ENCODE measurements at regions not wholly inside any gene's neighbourhood (a gene's known extent, or its start where the extent isn't known, plus 50 kb on each side); places are given as distances from the start of the nearest gene placed in this dataset.

DNA sequence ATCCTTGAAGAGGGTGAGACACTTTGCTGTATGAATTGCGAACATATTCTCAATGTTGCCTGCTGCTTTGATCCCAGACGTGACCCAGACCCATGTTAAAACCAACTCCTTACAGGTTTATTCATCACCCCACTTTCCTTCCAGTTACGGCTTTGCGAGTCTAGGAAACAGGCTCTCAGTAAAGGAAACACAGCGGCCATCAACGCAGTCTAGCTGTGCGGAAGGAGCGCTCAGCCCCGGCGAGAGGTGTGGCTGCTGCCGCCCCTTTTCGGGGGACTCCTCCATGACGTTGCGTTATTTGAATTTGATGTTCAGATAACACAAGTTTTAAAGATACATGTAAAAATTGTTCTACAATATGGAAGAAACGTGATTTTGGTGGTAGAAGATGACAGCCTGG lies 206.4 kb upstream of the FAT1 start:
- peaks cover 3% of the 10 kb centered on the region for H3K9me3 Mint-ChIP-seq
- POLR2A ChIA-PET = no interaction called here
- ATAC-seq (ENCODE audit: low read depth) (no peak), DNase-seq (no peak)
- no peak overlapping the region for H3K27ac Mint-ChIP-seq
- no peaks in the 10 kb centered on the region for H3K36me3 Mint-ChIP-seq
- H3K4me1 Mint-ChIP-seq = no peaks in the 10 kb centered on the region
- H3K4me3 Mint-ChIP-seq = no peak overlapping the region
- no peaks in the 10 kb centered on the region for H3K27me3 Mint-ChIP-seq

DNA sequence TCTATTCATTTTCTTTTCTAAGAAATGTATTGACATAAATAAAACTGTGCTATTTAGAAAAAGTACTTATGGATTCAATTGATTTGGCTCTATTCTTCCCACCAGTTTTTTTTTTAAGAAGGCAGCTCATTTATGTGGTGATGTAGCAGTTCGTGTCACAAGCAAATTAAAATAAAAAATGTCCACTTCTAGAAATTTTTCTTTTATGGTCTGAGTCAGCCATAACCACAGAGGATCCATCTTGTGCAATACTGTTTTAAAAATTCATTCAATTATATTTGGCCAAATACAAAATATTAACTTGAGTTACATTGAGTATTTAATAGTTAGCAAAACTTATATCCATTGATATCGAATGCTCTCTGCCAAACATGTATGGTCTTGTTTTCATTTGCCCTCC lies 207.9 kb upstream of the FAT1 start:
- Mint-ChIP-seq H3K27ac (no peak overlapping the region), H3K4me3 (no peak overlapping the region), H3K9me3 (peaks cover 5% of the 10 kb centered on the region), H3K4me1 (no peaks in the 10 kb centered on the region), H3K36me3 (no peaks in the 10 kb centered on the region), H3K27me3 (no peaks in the 10 kb centered on the region)
- DNase-seq = no peak
- POLR2A ChIA-PET = no interaction called here
- ATAC-seq (ENCODE audit: low read depth) = no peak

DNA sequence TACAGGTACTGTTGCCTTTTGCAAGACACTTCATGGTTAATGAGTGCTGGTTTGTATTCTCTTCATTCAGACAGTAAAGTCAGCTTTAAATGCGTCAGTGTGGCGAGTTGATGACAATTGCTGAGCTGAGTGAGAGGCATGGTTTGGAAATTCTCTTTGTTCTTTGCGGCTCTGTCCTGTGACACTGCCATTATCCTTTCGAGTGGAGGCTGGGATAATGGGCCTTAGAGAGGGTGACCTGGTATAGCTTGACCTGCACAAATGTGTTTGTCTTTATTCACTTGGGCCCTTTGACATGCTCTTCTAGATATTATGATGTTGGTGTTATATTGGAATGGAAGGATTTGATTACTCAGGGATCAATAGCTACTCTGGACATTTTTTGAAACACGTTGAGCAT lies 208.5 kb upstream of the FAT1 start:
- no peaks in the 10 kb centered on the region for H3K4me1 Mint-ChIP-seq
- H3K27me3 Mint-ChIP-seq = no peaks in the 10 kb centered on the region
- H3K27ac Mint-ChIP-seq = no peak overlapping the region
- POLR2A ChIA-PET = no interaction called here
- ATAC-seq (ENCODE audit: low read depth) = no peak
- peaks cover 5% of the 10 kb centered on the region for H3K9me3 Mint-ChIP-seq
- no peaks in the 10 kb centered on the region for H3K36me3 Mint-ChIP-seq
- no peak overlapping the region for H3K4me3 Mint-ChIP-seq
- no peak for DNase-seq

DNA sequence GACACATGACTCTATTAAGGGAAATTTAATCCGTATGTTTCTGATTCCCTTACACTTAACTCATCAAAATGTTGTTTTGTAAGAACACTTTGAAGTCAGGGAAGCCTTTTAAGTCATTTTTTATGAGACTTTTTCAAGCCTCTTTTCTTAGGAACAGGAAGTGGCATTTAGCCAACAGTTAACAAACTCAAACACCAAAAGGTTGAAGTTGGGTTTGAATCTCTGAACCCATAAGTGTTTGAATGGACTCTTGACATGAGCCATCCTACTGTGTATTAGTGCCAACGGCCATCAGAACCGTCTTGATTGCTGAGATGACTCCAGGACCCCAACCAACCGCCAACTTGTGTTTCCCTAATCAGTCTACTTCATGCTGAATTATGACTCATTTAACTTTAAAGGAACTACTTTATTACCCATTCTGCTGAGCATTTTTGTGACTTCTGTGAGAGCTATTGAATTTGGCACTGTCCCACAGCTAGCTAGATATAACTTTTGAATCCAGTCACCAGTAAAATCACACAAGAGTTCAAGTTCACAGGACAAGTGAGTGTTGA lies 209.1 kb upstream of the FAT1 start:
- POLR2A ChIA-PET = no interaction called here
- DNase-seq = no peak
- H3K4me3 Mint-ChIP-seq = no peak overlapping the region
- peaks cover 5% of the 10 kb centered on the region for H3K9me3 Mint-ChIP-seq
- H3K36me3 Mint-ChIP-seq = no peaks in the 10 kb centered on the region
- H3K27ac Mint-ChIP-seq = no peak overlapping the region
- ATAC-seq (ENCODE audit: low read depth) = no peak
- H3K4me1 Mint-ChIP-seq = no peaks in the 10 kb centered on the region
- H3K27me3 Mint-ChIP-seq = no peaks in the 10 kb centered on the region

DNA sequence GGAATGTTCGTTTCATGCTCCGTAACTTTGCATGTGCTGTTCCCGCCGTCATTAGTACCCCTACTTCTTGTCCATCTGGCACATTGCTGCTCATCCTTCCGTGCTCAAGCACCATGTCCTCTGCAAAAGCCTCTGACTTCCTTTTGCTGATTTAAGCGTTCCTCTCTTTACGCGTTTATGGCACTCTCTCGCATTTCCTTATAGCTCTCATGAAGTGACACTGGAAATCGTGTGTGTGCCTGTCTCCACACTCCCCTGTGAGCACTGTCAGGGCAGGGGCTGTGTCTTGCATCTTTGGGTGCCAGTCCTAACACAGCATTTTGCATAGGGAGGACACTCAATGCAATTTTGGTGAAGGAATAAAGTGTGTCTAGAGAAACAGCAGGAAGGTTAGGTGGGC lies 210.6 kb upstream of the FAT1 start:
- ATAC-seq (ENCODE audit: low read depth) = no peak
- POLR2A ChIA-PET = no interaction called here
- H3K27me3 Mint-ChIP-seq = no peaks in the 10 kb centered on the region
- no peaks in the 10 kb centered on the region for H3K36me3 Mint-ChIP-seq
- no peaks in the 10 kb centered on the region for H3K4me1 Mint-ChIP-seq
- H3K4me3 Mint-ChIP-seq = no peak overlapping the region
- DNase-seq = no peak
- H3K27ac Mint-ChIP-seq = no peak overlapping the region
- peaks cover 6% of the 10 kb centered on the region for H3K9me3 Mint-ChIP-seq

DNA sequence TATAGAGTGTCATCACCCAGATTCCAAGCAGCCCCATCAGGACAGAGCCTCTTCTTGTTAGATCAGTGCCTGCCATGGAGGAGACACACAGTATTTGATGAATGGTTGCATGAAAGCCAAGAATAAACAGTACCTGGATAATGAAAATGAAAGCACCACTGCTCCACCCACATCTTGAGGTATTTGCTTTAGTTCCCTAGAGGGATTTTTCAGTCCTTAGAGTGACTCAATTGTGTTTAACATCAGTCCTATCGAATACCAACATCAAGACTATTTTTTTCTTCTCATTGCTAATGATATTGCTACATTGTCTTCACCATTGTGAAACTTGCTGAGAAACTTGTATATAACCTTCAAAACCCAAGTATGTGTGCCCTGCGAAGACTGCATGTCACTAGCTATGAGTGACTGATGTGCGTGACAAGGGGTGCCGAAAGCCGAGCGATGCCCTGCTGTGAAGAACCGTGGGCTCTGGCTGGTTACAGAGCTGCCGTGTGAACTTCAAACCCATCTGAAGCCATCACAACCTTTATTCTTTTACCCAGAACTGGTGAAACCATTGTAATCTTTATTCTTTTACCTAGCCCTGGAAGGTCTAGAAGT lies 211.3 kb upstream of the FAT1 start:
- peaks cover 6% of the 10 kb centered on the region for H3K9me3 Mint-ChIP-seq
- H3K27me3 Mint-ChIP-seq = no peaks in the 10 kb centered on the region
- DNase-seq = no peak
- no peaks in the 10 kb centered on the region for H3K4me1 Mint-ChIP-seq
- POLR2A ChIA-PET = no interaction called here
- ATAC-seq (ENCODE audit: low read depth) = no peak
- no peaks in the 10 kb centered on the region for H3K36me3 Mint-ChIP-seq
- H3K4me3 Mint-ChIP-seq = no peak overlapping the region
- no peak overlapping the region for H3K27ac Mint-ChIP-seq

DNA sequence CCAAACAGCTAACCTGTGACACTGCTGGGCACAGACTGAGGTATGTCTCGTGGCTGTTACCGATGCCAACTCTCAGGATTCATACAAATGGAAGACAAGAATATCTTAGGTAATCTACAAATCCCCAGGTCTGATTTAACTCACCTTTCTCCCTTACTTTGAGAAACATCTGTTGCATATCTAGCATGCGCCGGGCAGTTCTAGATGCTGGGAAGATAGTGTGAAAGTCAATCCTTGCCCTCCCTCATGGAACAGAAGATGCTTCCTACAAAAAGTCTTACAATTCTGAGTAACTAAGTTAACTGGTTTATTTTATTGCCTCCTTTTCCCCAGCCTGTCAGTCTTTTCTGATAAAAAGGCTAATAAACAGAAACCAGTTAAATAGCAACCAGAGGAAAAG lies 212.2 kb upstream of the FAT1 start:
- H3K9me3 Mint-ChIP-seq = peaks cover 6% of the 10 kb centered on the region
- ATAC-seq (ENCODE audit: low read depth) = no peak
- no peaks in the 10 kb centered on the region for H3K4me1 Mint-ChIP-seq
- DNase-seq = no peak
- no peaks in the 10 kb centered on the region for H3K36me3 Mint-ChIP-seq
- no peaks in the 10 kb centered on the region for H3K27me3 Mint-ChIP-seq
- H3K4me3 Mint-ChIP-seq = no peak overlapping the region
- POLR2A ChIA-PET = no interaction called here
- no peak overlapping the region for H3K27ac Mint-ChIP-seq

DNA sequence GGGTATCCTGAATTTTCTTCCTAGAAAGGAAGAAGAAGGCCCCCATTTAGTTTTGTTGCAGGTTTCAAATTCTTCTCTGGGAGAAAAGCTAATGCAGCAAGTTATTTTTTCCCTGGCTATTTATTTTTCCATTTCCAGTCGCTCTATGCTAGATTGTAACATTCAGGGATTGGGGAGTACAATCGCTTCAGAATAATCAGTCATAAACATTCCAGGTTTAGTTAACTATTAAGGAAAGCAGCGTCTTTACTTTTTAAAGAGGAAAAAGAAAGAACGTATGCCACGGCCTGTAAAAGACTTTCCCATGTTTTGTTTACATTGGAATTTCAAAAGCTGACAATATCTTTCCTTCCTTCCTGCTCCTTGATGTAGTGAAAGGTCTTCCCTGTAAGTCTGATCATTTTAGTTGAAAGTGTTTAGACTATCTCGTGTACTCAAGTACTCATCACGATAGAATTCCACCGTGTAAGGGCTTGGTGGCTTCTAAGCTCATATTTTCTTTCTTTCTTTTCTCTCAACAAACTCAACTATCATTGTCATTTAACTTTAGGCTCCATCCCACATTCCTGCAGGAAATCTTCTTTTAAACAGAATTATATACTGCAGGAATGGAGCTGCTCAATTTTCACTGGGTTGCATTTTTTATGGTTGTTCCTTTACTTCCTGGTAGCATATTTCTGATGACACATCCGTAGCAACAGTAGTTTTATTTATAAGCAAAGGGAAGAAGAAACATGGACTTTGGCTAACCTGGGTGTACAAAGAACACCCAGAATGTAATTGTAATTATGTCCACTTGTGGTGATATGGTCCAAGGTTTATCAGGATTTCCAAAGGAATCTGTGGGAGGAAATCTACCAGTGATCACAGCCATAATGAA lies 213.1 kb upstream of the FAT1 start:
- ATAC-seq (ENCODE audit: low read depth) = no peak
- POLR2A ChIA-PET = no interaction called here
- H3K27me3 Mint-ChIP-seq = no peaks in the 10 kb centered on the region
- H3K4me1 Mint-ChIP-seq = no peaks in the 10 kb centered on the region
- no peaks in the 10 kb centered on the region for H3K36me3 Mint-ChIP-seq
- H3K27ac Mint-ChIP-seq = no peak overlapping the region
- H3K9me3 Mint-ChIP-seq = peaks cover 6% of the 10 kb centered on the region
- no peak for DNase-seq
- no peak overlapping the region for H3K4me3 Mint-ChIP-seq

DNA sequence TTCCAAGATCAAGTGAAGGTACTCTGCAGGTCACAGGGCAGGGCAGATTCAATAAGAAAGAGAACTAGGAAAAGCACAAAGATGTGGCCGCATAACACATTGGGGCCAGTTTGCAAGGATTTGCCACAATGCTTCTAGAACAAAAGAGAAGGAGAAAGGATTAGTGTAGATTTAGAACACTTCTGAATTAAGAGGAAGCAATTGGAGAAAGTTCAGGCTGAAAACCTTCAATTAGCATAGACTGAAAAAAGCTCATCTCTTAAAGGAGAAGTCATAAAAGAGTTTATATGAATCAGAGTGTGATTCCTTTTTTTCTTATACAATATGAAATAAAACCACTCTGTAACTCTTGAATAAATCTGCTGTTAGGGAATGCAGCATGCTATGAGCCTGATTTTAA lies 215.6 kb upstream of the FAT1 start:
- Mint-ChIP-seq H3K36me3 (no peaks in the 10 kb centered on the region), H3K27ac (no peak overlapping the region), H3K9me3 (peaks cover 3% of the 10 kb centered on the region), H3K4me1 (no peaks in the 10 kb centered on the region), H3K27me3 (no peaks in the 10 kb centered on the region), H3K4me3 (no peak overlapping the region)
- ATAC-seq (ENCODE audit: low read depth) (no peak), DNase-seq (no peak)
- POLR2A ChIA-PET = no interaction called here

DNA sequence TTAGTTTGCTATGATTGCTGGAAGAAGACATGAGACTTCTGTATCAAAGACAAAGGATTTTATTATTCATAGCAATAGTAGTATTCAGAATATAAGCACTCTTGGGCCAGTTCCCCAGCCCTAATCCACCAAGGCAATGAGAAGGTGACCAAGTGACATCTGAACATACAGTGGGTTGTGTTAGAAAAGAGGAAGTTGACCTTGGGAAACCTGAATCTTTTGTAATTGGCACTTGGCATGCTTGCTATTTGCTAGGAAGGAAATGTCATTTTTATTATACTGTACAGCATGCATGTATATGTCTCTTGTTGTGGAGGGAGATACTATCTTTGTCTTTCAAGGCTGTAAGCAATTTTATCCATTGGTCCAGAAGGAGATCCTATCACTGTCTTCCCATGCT lies 216.1 kb upstream of the FAT1 start:
- ATAC-seq (ENCODE audit: low read depth) (no peak), DNase-seq (no peak)
- no peak overlapping the region for H3K4me3 Mint-ChIP-seq
- H3K27ac Mint-ChIP-seq = no peak overlapping the region
- peaks cover 3% of the 10 kb centered on the region for H3K9me3 Mint-ChIP-seq
- no peaks in the 10 kb centered on the region for H3K27me3 Mint-ChIP-seq
- H3K4me1 Mint-ChIP-seq = no peaks in the 10 kb centered on the region
- POLR2A ChIA-PET = no interaction called here
- H3K36me3 Mint-ChIP-seq = no peaks in the 10 kb centered on the region

DNA sequence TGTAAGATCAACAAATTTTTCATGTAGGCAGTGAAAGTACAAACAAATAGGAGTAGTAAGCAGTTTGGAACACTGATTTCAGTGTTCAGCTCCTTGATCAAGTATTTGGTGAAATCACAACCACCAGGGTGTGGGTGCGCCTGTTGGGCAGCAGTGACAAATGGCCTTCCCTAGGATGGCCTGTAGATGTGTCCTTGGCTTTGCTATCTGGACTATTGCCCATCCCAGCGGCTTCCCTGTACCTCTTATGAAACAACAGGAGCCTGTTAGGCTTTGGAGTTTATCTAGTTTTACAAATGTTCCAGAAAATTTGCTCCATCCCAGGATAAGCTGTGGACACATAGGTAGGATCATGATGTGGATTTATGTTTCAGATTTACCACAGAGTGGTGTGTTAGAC lies 216.8 kb upstream of the FAT1 start:
- H3K4me3 Mint-ChIP-seq = no peak overlapping the region
- H3K4me1 Mint-ChIP-seq = no peaks in the 10 kb centered on the region
- no peak for DNase-seq
- no peaks in the 10 kb centered on the region for H3K36me3 Mint-ChIP-seq
- no peak overlapping the region for H3K27ac Mint-ChIP-seq
- no peak for ATAC-seq (ENCODE audit: low read depth)
- H3K9me3 Mint-ChIP-seq = peaks cover 2% of the 10 kb centered on the region
- POLR2A ChIA-PET = no interaction called here
- no peaks in the 10 kb centered on the region for H3K27me3 Mint-ChIP-seq

DNA sequence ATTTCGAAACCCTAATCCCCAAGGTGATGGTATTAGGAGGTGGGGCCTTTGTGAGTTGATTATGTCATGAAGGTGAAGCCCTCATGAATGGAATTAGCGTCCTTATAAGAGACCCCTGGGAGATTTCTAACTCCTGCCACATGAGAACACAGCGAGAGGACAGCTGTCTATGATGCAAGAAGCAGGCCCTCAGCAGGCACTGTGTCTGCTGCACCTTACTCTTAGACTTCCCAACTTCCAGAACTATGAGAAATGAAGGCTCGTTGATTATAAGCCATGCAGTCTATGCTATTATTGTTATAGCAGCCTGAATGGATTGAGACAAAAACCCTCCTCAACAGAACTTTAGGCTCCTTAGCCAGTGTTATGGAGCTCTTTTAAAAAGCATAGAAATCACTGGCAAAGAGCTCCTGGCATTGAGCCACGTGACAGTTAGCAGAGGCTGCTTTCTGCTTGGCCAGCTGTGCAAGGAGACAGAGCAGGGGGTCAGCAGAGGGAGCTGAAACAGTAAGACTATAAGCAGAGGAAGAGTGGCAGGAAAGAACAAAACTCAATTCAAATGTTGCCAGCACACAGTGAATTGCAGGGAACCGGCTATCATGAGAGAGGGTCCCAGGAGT lies 219.2 kb upstream of the FAT1 start:
- ATAC-seq (ENCODE audit: low read depth) (no peak), DNase-seq (no peak)
- H3K9me3 Mint-ChIP-seq = no peaks in the 10 kb centered on the region
- H3K27me3 Mint-ChIP-seq = no peaks in the 10 kb centered on the region
- no peaks in the 10 kb centered on the region for H3K4me1 Mint-ChIP-seq
- no peak overlapping the region for H3K4me3 Mint-ChIP-seq
- H3K27ac Mint-ChIP-seq = no peak overlapping the region
- no peaks in the 10 kb centered on the region for H3K36me3 Mint-ChIP-seq
- POLR2A ChIA-PET = no interaction called here

DNA sequence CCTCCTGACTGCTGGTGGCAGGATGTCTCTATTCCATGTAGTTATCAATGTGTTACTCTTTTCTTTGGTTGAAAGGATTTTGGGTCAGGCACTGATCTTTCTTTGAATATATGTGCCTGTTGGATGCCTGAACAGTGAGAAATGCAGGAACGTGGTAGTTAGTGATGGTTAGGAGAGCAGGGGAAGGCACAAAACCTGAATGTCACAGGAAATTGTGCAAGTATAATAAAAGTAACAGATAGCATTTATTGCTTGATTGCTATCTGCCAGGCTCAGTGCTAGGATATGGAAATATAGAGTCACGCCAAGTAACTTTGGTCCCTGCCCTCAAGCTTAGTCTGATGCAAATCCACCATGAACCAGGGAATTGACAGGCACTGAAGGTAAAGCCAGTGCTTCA lies 219.8 kb upstream of the FAT1 start:
- ATAC-seq (ENCODE audit: low read depth) (no peak), DNase-seq (no peak)
- POLR2A ChIA-PET = no interaction called here
- Mint-ChIP-seq H3K36me3 (no peaks in the 10 kb centered on the region), H3K4me1 (no peaks in the 10 kb centered on the region), H3K9me3 (no peaks in the 10 kb centered on the region), H3K27ac (no peak overlapping the region), H3K4me3 (no peak overlapping the region), H3K27me3 (no peaks in the 10 kb centered on the region)

DNA sequence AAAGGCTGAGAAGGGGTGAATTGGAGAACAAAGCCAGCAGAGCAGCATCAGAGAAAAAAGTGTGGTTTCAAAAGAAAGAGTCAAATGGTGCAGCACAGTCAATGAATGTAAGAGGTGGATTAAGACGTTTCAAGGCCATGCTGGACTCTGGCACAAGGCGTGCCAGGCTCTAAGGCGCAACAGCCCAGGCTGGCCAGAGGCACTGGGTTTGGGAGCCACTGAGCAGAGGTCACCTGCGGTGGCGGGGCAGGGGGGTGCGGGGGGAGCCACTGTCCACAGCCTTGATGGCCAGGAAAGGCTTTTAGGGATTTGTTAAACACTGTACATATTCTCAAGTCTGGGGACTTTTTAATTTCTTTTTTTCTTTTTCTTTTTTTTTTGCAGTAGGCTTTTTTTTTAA lies 222.5 kb upstream of the FAT1 start:
- H3K4me3 Mint-ChIP-seq = no peak overlapping the region
- no peaks in the 10 kb centered on the region for H3K27me3 Mint-ChIP-seq
- no peak overlapping the region for H3K27ac Mint-ChIP-seq
- no peaks in the 10 kb centered on the region for H3K9me3 Mint-ChIP-seq
- H3K4me1 Mint-ChIP-seq = no peaks in the 10 kb centered on the region
- POLR2A ChIA-PET = no interaction called here
- DNase-seq (no peak), ATAC-seq (ENCODE audit: low read depth) (no peak)
- H3K36me3 Mint-ChIP-seq = no peaks in the 10 kb centered on the region

Data from activated naive CD8-positive, alpha-beta T cell treated with anti-CD3 and anti-CD28 coated beads, Interleukin-2, amount 10 ng/mL, durations not matched to agents 7 days and 5 days (primary cell).